HEK293 (cell line): ENCODE measurements at regions not wholly inside any gene's neighbourhood (a gene's known extent, or its start where the extent isn't known, plus 50 kb on each side); places are given as distances from the start of the nearest gene placed in this dataset.

ENCODE experiments used
- PRDM1 ChIP-seq: fragments of 450-650 bp; formaldehyde crosslinking; IDR thresholded peaks from 2 replicates; pipeline ENCODE4; 2016; ENCODE audit warnings: missing biosample characterization, missing genetic modification characterization
- RBAK ChIP-seq: fragments of 450-650 bp; formaldehyde crosslinking; IDR thresholded peaks from 2 replicates; pipeline ENCODE4 v1.5.1; 2016; ENCODE audit warnings: missing biosample characterization, missing genetic modification characterization
- ZNF768 ChIP-seq: fragments of 450-650 bp; formaldehyde crosslinking; IDR thresholded peaks from 2 replicates; pipeline ENCODE4 v1.5.1; 2018; ENCODE audit warnings: missing biosample characterization, mild to moderate bottlenecking, missing genetic modification characterization
- TF ChIP-seq, protein P1 (sequence below): fragments of 450-650 bp; formaldehyde crosslinking; IDR thresholded peaks from 2 replicates; pipeline ENCODE4 v1.5.1; 2016; ENCODE audit warnings: missing biosample characterization, missing genetic modification characterization

DNA sequence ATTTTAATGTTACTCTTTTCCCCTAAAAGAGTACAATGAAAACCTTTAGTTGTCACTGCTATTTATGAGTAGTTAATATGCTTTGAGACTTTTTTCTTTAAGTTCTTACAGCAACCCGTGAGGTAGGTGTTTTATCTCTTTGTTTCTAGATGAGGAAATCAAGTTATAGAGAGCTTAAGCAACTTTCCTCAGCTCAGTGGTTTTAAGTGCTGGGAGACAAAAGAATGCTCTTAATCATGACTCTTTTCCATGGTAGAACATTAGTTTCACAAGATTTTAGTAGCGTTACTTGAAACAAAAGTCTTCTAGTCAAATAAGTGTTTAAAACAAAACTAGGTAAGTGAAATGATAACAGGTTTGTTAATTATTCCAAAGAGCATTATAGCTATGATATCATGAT, 354.7 kb upstream of the PITX2 start:
- TF ChIP-seq RBAK (no peak), ZNF768 (tag by site-specific recombination) (no peak), PRDM1 (tag by site-specific recombination) (no peak)
- TF ChIP-seq, protein P1, sequence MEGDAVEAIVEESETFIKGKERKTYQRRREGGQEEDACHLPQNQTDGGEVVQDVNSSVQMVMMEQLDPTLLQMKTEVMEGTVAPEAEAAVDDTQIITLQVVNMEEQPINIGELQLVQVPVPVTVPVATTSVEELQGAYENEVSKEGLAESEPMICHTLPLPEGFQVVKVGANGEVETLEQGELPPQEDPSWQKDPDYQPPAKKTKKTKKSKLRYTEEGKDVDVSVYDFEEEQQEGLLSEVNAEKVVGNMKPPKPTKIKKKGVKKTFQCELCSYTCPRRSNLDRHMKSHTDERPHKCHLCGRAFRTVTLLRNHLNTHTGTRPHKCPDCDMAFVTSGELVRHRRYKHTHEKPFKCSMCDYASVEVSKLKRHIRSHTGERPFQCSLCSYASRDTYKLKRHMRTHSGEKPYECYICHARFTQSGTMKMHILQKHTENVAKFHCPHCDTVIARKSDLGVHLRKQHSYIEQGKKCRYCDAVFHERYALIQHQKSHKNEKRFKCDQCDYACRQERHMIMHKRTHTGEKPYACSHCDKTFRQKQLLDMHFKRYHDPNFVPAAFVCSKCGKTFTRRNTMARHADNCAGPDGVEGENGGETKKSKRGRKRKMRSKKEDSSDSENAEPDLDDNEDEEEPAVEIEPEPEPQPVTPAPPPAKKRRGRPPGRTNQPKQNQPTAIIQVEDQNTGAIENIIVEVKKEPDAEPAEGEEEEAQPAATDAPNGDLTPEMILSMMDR (tag by site-specific recombination) = no peak
